Colonic mucosa (tissue), 4 donors: ENCODE measurements at regions not wholly inside any gene's neighbourhood (a gene's known extent, or its start where the extent isn't known, plus 50 kb on each side); places are given as distances from the start of the nearest gene placed in this dataset.

Source experiments
- DNase-seq: peaks from one replicate; pipeline ENCODE4 v3.0.0-alpha.2; 2020
- H3K27ac ChIP-seq: fragments of 200-600 bp; one replicate; pipeline ENCODE4 v1.8.0; 2021
- H3K27me3 ChIP-seq: fragments of 200-600 bp; one replicate; pipeline ENCODE4 v1.8.0; 2021
- H3K36me3 ChIP-seq: fragments of 200-600 bp; one replicate; pipeline ENCODE4 v1.8.0; 2021
- H3K4me1 ChIP-seq: fragments of 200-600 bp; one replicate; pipeline ENCODE4 v1.8.0; 2021; ENCODE audit warnings: mild to moderate bottlenecking
- H3K4me3 ChIP-seq: fragments of 200-600 bp; one replicate; pipeline ENCODE4 v1.8.0; 2021
- H3K9ac ChIP-seq, 2 donors: one replicate each; pipeline ENCODE4 v1.7.0; 2013; ENCODE audit warnings: control low read depth in 2 of 2, low read depth in 2 of 2, low read length in 2 of 2
- H3K9me3 ChIP-seq: fragments of 200-600 bp; one replicate; pipeline ENCODE4 v1.8.0; 2021
- CTCF ChIP-seq: fragments of 200-600 bp; IDR thresholded peaks from one replicate; pipeline ENCODE4 v1.8.0; 2022; ENCODE audit warnings: antibody characterized with exemption, mild to moderate bottlenecking
- intact Hi-C: fragments of 100-400 bp; cut with DNase I; formaldehyde crosslinking; loops from one replicate; pipeline ENCODE4 v1.14.1; 2022
- donor health status: healthy.
- donor health status: DM: no; HTN: no; CAD: no.
- donor health status: DM: no; HTN: no; CAD: no.

- no peak for TF ChIP-seq CTCF
- Histone ChIP-seq H3K4me3 (no peak overlapping the region), H3K9ac (no peak overlapping the region), H3K36me3 (no peaks in the 10 kb centered on the region), H3K27ac (no peak overlapping the region), H3K27me3 (no peaks in the 10 kb centered on the region), H3K4me1 (no peaks in the 10 kb centered on the region), H3K9me3 (no peaks in the 10 kb centered on the region)
- intact Hi-C loops, result no loop called here
- DNase-seq, result no peak
Measured at GRCh38 chr7:25550149-25550548, 321.9 kb upstream of the NPVF start.

- no peak for TF ChIP-seq CTCF
- Histone ChIP-seq H3K27ac (no peak overlapping the region), H3K4me1 (no peaks in the 10 kb centered on the region), H3K36me3 (no peaks in the 10 kb centered on the region), H3K4me3 (no peak overlapping the region), H3K9me3 (no peaks in the 10 kb centered on the region), H3K9ac (no peak overlapping the region), H3K27me3 (no peaks in the 10 kb centered on the region)
- intact Hi-C loops, result no loop called here
- DNase-seq, result no peak
Measured at GRCh38 chr7:25552998-25553397, 324.7 kb upstream of the NPVF start.

DNA sequence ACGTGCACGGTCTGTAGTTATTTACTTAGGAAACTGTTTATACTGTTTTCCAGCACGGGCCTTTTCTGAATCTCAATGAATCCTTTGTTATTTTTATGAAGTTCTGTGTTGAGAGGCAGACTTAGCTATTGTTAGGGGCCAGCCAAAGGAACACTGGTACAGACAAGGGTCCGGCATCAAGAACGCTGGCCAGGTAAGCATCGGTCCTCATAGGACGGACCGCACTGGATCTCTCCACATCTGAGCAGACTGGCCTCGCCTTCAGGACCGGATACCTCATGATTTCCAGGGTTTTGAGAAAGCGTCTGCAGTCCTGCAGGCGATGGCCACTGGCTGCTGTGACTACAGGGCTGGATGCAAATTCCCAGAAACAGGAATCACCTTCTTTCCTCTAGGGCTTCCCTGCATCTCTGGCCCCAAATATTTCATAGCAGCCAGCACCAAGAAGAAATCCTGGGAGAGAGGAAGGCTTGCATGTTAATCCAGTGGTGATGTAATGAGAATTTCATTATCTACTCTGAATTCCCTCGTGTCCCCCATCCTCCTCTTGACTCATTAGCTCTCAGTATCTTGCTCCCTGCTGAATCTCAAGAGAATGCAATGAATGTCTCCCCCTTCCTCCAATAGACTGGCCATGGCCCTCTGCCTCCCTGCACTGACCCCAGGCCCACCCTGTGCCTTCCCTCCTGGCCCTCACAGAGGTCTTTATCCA is 325.4 kb upstream of the NPVF start:
- no peaks in the 10 kb centered on the region for H3K36me3 ChIP-seq
- no peak overlapping the region for H3K27ac ChIP-seq
- intact Hi-C loops, result no loop called here
- H3K27me3 ChIP-seq, result no peaks in the 10 kb centered on the region
- no peak overlapping the region for H3K9ac ChIP-seq
- no peak overlapping the region for H3K4me3 ChIP-seq
- no peaks in the 10 kb centered on the region for H3K9me3 ChIP-seq
- no peak for TF ChIP-seq CTCF
- no peak for DNase-seq
- H3K4me1 ChIP-seq, result no peaks in the 10 kb centered on the region

DNA sequence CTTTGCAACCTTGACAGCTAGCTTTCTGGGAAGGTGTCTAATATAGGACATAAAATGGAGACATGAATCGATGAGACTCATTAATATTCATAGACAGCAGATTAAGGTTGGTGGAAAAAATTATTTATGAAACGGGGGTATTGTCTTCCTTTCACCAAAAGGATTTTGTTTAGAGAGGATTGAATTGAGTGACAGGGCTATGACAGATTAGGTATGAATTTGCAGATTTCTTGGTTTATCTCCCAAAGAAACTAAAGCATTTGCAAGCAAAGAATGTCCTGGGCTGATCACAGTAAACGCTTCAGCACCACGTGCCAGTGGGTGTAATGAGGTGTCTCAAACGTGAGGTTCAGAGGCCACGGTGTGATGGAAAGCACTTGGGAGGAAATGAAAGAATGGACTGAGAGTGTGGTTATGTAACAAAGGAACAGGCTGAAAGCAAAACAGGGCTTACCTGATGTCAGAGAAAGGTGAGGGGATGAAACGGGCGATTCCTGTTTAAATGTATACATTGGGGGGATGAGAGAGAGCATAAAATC is 329.2 kb upstream of the NPVF start:
- no peak overlapping the region for H3K9ac ChIP-seq
- DNase-seq, result no peak
- no peaks in the 10 kb centered on the region for H3K9me3 ChIP-seq
- no peak for TF ChIP-seq CTCF
- H3K4me3 ChIP-seq, result no peak overlapping the region
- intact Hi-C loops, result no loop called here
- H3K27me3 ChIP-seq, result no peaks in the 10 kb centered on the region
- H3K27ac ChIP-seq, result no peak overlapping the region
- H3K4me1 ChIP-seq, result no peaks in the 10 kb centered on the region
- H3K36me3 ChIP-seq, result no peaks in the 10 kb centered on the region

DNA sequence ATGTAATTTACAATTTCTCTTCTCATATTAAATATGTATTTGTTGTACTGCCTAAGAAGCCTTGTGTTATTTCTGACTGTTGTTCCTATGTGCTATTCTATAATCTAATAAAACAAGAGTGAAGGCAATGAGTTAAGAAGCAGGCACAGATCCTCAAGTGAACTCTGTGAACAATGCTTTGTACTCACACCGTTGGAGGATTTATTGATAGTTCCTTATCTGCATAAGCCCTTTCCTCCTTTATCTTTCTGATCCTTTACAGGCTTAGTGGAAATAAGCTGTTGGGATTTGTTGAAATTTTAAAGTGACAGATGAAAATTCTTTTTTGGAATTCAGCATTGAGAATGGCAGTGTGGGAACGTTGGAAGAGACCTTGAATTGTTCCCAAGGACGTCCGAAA is 329.6 kb upstream of the NPVF start:
- Histone ChIP-seq H3K4me3 (no peak overlapping the region), H3K27ac (no peak overlapping the region), H3K9ac (no peak overlapping the region), H3K36me3 (no peaks in the 10 kb centered on the region), H3K9me3 (no peaks in the 10 kb centered on the region), H3K27me3 (no peaks in the 10 kb centered on the region), H3K4me1 (no peaks in the 10 kb centered on the region)
- no peak for DNase-seq
- intact Hi-C loops, result no loop called here
- no peak for TF ChIP-seq CTCF
